Spleen (tissue), 11 donors: ENCODE measurements at regions not wholly inside any gene's neighbourhood (a gene's known extent, or its start where the extent isn't known, plus 50 kb on each side); places are given as distances from the start of the nearest gene placed in this dataset.

ENCODE experiments used
- DNase-seq: peaks from one replicate; pipeline ENCODE4 v3.0.0-alpha.2; 2020
- H3K27ac ChIP-seq, 8 donors: fragments of 200-600 bp; sonication (generic) in 7 of 8; 1 replicate in 4 of 8; 2 replicates in 4 of 8; pipeline versions ENCODE4 v1.5.0 to v1.8.0; 2016 to 2021; ENCODE audit warnings: inconsistent platforms in 4 of 8, mild to moderate bottlenecking in 4 of 8, moderate library complexity in 1 of 8
- H3K27me3 ChIP-seq, 7 donors: fragments of 200-600 bp; sonication (generic) in 6 of 7; replicated peaks in 1 of 7; 1 replicate in 4 of 7; 2 replicates in 3 of 7; pipeline versions ENCODE4 v1.5.0 to v1.8.0; 2016 to 2021; ENCODE audit warnings: inconsistent platforms in 3 of 7, mild to moderate bottlenecking in 1 of 7
- H3K36me3 ChIP-seq, 6 donors: fragments of 200-600 bp; sonication (generic) in 5 of 6; 1 replicate in 4 of 6; 2 replicates in 2 of 6; pipeline versions ENCODE4 v1.5.0 to v1.8.0; 2016 to 2021; ENCODE audit warnings: inconsistent platforms in 2 of 6
- H3K4me1 ChIP-seq, 6 donors: fragments of 200-600 bp; sonication (generic) in 5 of 6; 1 replicate in 3 of 6; 2 replicates in 3 of 6; pipeline versions ENCODE4 v1.5.0 to v1.8.0; 2016 to 2021; ENCODE audit warnings: inconsistent platforms in 3 of 6
- H3K4me3 ChIP-seq, 8 donors: fragments of 200-600 bp; sonication (generic) in 7 of 8; 1 replicate in 4 of 8; 2 replicates in 4 of 8; pipeline versions ENCODE4 v1.5.0 to v1.8.0; 2016 to 2021; ENCODE audit warnings: inconsistent platforms in 4 of 8, mild to moderate bottlenecking in 4 of 8, moderate library complexity in 2 of 8
- H3K9me3 ChIP-seq, 8 donors: fragments of 200-600 bp; sonication (generic) in 7 of 8; 1 replicate in 4 of 8; 2 replicates in 4 of 8; pipeline versions ENCODE4 v1.5.0 to v1.8.0; 2016 to 2021; ENCODE audit warnings: inconsistent platforms in 4 of 8
- CTCF ChIP-seq, 11 experiments: fragments of 200-600 bp in 7 of 11; fragments of 450-650 bp in 4 of 11; sonication (generic) in 4 of 11; IDR thresholded peaks in 8 of 11; conservative IDR thresholded peaks in 3 of 11; 1 replicate in 7 of 11; 2 replicates in 4 of 11; pipeline versions ENCODE4 v1.4.0 to v1.8.0; 2016 to 2021; ENCODE audit warnings: antibody characterized with exemption in 11 of 11, inconsistent platforms in 4 of 11, mild to moderate bottlenecking in 1 of 11
- POLR2A ChIP-seq, 3 donors: fragments of 450-650 bp; IDR thresholded peaks; one replicate each; pipeline ENCODE4 v1.5.1; 2017; ENCODE audit warnings: antibody characterized with exemption in 3 of 3, mild to moderate bottlenecking in 1 of 3
- POLR2AphosphoS5 ChIP-seq, 3 donors: sonication (generic); formaldehyde crosslinking; IDR thresholded peaks; one replicate each; pipeline ENCODE4 v1.5.1; 2017; ENCODE audit warnings: antibody characterized with exemption in 3 of 3
- WGBS, 5 donors: extraction: QIAGEN DNeasy Blood & Tissue Kit in 3 of 5; methylation state at CpG; one replicate each; pipeline versions ENCODE4 v1.1.5 to v1.1.7; 2013 to 2018; 5-methylcytosine and 5-hydroxymethylcytosine counted together
- intact Hi-C: fragments of 100-400 bp; cut with DNase I; formaldehyde crosslinking; loops from one replicate; pipeline ENCODE4 v1.15.0; 2023; ENCODE audit warnings: low total_unique reads
- donor health status: healthy with polysubstance abuse.
- donor health status: DM: no; HTN: no; CAD: no; lungs with moderate emphysema.
- donor health status: DM: no; HTN: no; CAD: no.
- donor health status: Bipolar disorder and iron deficiency.
- donor health status: healthy.
- donor health status: DM: no; HTN: no; CAD: no.
- donor health status: DM: yes; HTN: yes; CAD: no.

- Histone ChIP-seq H3K27me3 (no peaks in the 10 kb centered on the region), H3K36me3 (no peaks in the 10 kb centered on the region), H3K27ac (no peak overlapping the region), H3K4me1 (no peaks in the 10 kb centered on the region), H3K4me3 (no peak overlapping the region), H3K9me3 (no peaks in the 10 kb centered on the region)
- intact Hi-C loops = no loop called here
- no peak for TF ChIP-seq POLR2A (IDR thresholded peaks at IDR 0.05)
- WGBS, 5 donors = 50 to 80% (median 66%) methylated on average over 2 of the region's 2 CpGs
- no peak for DNase-seq
Observed at GRCh38 chr1:208509072-208509471, 264.9 kb upstream of the PLXNA2 start.

GRCh38 chr1:208510192-208510952, 266.2 kb upstream of the PLXNA2 start:
- no peaks in the 10 kb centered on the region for H3K9me3 ChIP-seq
- TF ChIP-seq CTCF (IDR thresholded peaks at IDR 0.05 in 8 of 11, conservative IDR thresholded peaks at IDR 0.05 in 3 of 11) (no peak), POLR2AphosphoS5 (IDR thresholded peaks at IDR 0.05) (no peak), POLR2A (IDR thresholded peaks at IDR 0.05) (no peak)
- WGBS, 5 donors = 73 to 85% (median 81%) methylated on average over 5 of the region's 5 CpGs
- intact Hi-C loops = no loop called here
- H3K27me3 ChIP-seq = no peaks in the 10 kb centered on the region
- H3K4me3 ChIP-seq = no peak overlapping the region
- no peaks in the 10 kb centered on the region for H3K36me3 ChIP-seq
- H3K4me1 ChIP-seq = no peaks in the 10 kb centered on the region
- no peak overlapping the region for H3K27ac ChIP-seq
- no peak for DNase-seq

- Histone ChIP-seq H3K27me3 (no peaks in the 10 kb centered on the region), H3K27ac (no peak overlapping the region), H3K36me3 (no peaks in the 10 kb centered on the region), H3K4me1 (no peaks in the 10 kb centered on the region), H3K9me3 (peaks cover 0 to 3% (median 0%) of the 10 kb centered on the region in 8 donors), H3K4me3 (no peak overlapping the region)
- WGBS, 5 donors = 50 to 69% (median 62%) methylated on average over 6 of the region's 6 CpGs
- intact Hi-C loops = no loop called here
- no peak for TF ChIP-seq POLR2AphosphoS5 (IDR thresholded peaks at IDR 0.05)
- TF ChIP-seq CTCF (IDR thresholded peaks at IDR 0.05 in 8 of 11, conservative IDR thresholded peaks at IDR 0.05 in 3 of 11) = no peak
- TF ChIP-seq POLR2A (IDR thresholded peaks at IDR 0.05) = no peak
- no peak for DNase-seq
Observed at GRCh38 chr1:208511242-208511860, 267.2 kb upstream of the PLXNA2 start.

- Histone ChIP-seq H3K27me3 (no peaks in the 10 kb centered on the region), H3K9me3 (peaks cover 0 to 21% (median 11%) of the 10 kb centered on the region in 8 donors), H3K4me1 (no peaks in the 10 kb centered on the region), H3K36me3 (no peaks in the 10 kb centered on the region), H3K27ac (no peak overlapping the region), H3K4me3 (no peak overlapping the region)
- TF ChIP-seq POLR2AphosphoS5 (IDR thresholded peaks at IDR 0.05) = no peak
- TF ChIP-seq POLR2A (IDR thresholded peaks at IDR 0.05) = no peak
- TF ChIP-seq CTCF (IDR thresholded peaks at IDR 0.05 in 8 of 11, conservative IDR thresholded peaks at IDR 0.05 in 3 of 11) = no peak
- WGBS, 5 donors = 56 to 81% (median 67%) methylated on average over 2 of the region's 2 CpGs
- intact Hi-C loops = no loop called here
- DNase-seq = no peak
Observed at GRCh38 chr1:208513799-208514198, 269.6 kb upstream of the PLXNA2 start.
